Loucy (cell line): ENCODE measurements at regions not wholly inside any gene's neighbourhood (a gene's known extent, or its start where the extent isn't known, plus 50 kb on each side); places are given as distances from the start of the nearest gene placed in this dataset.

Experiments
- CTCF ChIP-seq: fragments of 200-600 bp; sonication (generic); conservative IDR thresholded peaks from 2 replicates; pipeline ENCODE4 v1.5.1; 2014; ENCODE audit warnings: mild to moderate bottlenecking, antibody characterized with exemption, low read length
- EZH2phosphoT487 ChIP-seq: fragments of 200-600 bp; IDR thresholded peaks from 2 replicates; pipeline ENCODE4 v1.6.1; 2018; ENCODE audit warnings: antibody characterized with exemption, mild to moderate bottlenecking, moderate library complexity, borderline replicate concordance

- TF ChIP-seq CTCF (no peak), EZH2phosphoT487 (no peak)
These were observed 282.1 kb upstream of the EMCN start for GRCh38 chr4:100799761-100800539.
